GM19324 (cell line): ENCODE measurements at regions not wholly inside any gene's neighbourhood (a gene's known extent, or its start where the extent isn't known, plus 50 kb on each side); places are given as distances from the start of the nearest gene placed in this dataset.

Experiments
- ATAC-seq: cut with Tn5 transposase; IDR thresholded peaks from one replicate; pipeline ENCODE4 v1.9.1; 2021; ENCODE audit warnings: mild to moderate bottlenecking, moderate library complexity; ENCODE audit not compliant: unreplicated experiment, low FRiP score

DNA sequence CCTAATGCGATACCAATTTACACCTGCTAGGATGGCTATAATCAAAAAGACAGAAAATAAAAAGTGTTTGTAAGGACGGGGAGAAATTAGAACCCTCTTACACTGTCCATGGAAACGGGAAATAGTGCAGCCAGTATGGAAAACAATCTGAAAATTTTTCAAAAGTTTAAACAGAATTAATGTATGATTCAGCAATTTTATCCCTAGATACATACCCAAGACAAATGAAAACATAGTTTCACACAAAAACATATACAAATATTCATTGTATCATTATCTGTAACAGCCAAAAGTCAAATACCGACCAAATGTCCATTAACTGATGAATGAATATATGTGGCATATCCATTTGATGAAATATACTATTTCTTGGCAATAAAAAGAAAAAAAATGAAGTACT is 313.5 kb upstream of the GYPC start:
- no peak for ATAC-seq

DNA sequence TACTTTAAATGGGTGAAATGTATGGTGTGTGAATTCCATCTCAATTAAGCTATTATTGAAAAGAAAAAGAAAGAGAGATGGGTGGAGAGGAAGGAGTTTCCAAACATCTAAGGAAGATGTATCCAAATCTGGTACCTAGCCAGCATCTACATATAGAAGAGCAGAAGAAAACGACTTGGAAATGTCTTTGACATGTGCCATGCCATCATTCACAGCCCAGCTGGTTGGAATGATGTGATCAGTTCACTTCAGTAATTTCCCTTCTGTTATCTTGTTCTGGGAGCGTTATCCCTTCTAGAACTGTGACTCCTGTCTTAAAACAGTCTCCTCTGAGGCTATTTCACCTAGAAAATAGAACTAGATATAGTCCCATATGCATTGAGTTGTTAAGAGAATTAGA is 312.8 kb upstream of the GYPC start:
- ATAC-seq, result no peak

DNA sequence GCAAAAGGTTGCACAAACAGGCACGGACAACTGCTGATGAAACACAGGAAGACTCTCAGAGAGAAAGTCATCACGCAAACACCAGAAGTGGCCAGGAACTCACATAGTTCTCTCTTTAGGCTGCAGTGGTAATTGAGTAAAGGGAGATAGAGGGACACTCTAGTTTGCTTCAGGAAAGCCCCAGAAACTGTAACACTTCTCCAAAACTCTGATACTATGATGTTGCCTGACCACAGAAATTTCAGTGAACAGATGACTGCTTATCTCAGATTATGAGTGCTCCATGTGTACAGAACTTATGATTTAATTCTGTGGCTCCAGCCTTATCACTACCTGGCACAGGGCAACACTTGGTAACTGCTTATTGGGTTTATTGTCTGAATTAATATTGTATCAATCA is 311.5 kb upstream of the GYPC start:
- no peak for ATAC-seq

DNA sequence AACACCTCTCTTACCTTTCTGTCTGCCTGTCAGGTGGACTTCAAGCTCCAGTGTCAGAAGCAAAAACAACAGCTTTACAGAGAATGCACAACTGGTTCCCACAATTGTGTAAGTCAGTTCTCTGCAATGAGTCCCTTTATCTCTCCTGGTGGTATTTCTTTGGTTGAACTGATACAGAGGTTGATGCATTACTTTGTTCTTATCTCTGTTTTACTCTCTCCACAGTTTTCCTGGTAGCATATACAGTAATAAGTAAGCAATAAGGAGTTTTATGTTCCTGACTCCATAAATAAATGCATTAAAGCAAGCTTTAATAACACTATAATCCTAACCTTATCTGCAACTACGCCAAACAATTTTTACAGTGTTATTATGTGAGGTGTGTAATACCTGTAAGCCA is 310.3 kb upstream of the GYPC start:
- no peak for ATAC-seq

DNA sequence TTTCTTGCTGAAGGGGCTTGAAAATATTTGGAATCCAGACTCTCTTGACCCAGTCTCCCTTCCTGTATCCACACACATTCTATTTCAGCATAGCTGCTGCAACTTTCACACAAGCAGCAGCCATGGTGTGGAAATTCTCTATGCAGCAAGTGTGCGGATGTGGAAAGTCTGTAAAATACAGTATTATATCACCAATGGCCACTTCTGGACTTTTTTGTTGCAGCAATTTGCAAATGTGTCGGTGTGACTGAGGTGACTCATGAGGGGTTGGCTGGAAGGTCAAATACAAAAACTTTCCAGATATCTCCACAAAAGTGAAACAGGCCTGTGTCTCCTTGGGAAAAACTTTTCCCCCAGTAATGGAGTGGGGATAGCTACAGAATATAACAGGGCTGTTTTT is 299.3 kb upstream of the GYPC start:
- ATAC-seq, result no peak

DNA sequence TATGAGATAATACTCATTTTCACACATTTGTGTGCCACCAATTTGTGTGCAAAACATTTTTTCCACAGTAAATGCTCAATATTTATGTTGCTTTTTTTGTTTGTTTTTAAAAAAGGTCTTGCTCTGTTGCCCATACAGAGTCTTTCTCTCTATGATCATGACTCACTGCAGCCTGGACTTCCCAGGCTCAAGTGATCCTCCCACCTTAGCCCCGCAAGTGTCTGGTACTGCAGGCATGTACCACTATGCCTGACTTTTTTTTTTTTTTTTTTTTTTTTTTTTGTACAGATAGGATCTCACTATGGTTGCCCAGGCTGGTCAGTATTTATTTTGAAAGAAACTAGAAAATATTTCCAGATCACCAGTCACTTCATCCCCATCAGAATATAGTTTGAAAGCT is 297.8 kb upstream of the GYPC start:
- ATAC-seq, result no peak

DNA sequence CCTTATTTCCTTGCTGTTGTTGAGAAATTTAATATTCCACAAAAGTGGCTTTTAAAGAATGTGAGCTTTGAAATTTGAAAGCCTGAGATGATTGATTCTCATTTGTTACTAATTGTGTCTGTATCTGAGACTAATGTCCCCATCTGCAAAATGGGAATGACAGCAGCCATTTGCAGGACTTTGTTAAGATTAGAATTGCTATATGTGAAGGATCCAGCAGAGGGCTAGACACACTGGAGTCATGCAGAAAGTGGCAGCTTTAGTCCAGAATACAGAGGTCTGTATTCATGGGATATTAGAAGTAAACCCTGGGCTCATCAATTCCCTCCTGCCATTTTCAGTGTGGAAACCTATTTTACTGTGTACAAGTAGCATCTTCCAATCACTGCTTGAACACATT is 296.5 kb upstream of the GYPC start:
- no peak for ATAC-seq

DNA sequence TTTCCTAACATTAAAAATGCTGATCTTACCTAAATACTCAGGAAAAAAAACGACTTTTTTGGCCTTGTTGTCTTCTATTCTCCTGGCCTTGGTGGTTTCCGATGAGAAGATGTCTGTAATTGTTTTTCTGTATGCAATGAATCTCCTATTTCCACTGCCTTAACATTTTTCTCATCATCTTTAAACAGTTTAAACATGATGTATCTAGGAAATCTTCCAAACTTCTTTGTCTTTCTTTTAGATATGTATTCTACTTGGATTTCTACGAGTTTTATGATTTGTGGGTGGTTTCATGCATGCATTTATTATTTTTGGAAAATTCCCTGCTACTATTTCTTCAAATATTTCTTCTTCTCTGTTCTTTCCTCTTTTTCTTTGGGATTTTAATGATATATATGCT is 288.6 kb upstream of the GYPC start:
- no peak for ATAC-seq

DNA sequence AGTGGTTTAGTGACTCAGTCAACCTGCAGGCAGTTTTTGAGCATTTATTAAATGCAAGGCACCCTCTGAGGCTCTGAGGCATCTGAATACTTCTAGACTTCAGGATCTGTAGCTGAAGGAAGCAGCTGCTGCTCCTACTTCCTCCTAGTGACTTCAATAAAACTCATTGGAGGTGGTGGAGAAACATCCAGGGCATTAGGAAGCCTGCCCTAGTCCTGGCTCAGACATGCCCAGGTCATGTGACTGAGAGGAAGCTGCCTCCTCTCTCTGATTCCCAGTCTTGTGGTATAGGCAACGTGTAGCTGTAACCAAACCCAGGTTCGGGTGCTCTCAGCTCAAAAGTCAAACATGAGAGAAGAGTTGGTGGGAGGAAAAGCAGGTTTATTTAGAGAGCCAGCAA is 287.2 kb upstream of the GYPC start:
- ATAC-seq, result no peak

DNA sequence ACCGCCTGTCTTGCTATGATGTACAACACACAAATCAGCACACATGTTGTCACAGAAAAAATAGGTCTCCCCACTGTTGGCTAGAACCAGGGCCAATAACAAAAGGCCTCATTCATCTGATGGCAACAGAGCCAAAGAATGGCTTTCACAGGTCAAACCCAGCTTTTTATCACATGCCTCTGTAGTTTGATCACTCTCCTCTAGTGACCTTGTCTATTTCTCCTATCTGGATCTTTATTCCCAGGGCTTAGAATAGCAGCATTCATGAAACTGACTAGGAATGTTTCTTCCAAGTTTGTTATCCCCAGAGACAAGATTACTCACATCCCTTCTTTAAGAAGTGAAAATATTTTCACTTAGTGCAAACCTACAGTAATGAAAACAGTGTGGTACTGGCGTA is 285.8 kb upstream of the GYPC start:
- ATAC-seq, result no peak

DNA sequence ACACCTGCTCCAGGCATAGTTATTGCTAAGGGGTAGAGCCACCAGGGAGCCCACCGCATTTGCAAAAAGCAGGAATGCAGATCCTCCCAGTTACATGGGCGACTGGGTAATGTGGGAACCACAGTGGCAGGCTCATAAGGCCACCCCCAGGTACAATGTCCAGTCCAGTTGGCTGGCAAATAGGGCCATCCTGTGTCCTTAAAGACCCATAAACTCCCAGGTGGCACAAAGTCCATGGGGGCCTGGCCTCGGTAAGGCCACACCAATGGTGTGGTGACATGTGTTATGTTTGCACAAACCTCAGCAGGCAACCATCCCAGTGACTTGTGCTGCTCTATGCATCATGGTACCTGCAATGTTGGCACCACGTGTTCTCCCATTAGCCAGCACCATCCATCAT is 283.6 kb upstream of the GYPC start:
- no peak for ATAC-seq

DNA sequence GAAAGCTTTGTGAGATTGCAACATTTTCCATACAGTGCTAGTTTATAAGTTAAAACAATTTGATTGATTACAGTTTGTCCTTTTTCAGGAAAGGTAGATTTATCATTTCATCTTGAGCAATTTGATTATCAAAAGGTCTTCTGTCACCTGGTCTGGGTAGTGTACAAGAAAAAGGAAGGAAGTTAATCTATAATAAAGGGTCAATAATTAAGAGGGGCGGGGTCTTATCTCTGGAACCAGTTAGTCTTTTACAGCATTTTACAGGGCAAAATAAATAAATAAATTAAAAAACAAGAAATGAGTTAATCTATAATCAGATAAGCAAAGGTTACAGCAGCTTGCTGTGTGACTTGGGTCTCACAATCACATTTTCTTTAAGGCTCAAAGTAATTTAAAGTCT is 277.8 kb upstream of the GYPC start:
- no peak for ATAC-seq

DNA sequence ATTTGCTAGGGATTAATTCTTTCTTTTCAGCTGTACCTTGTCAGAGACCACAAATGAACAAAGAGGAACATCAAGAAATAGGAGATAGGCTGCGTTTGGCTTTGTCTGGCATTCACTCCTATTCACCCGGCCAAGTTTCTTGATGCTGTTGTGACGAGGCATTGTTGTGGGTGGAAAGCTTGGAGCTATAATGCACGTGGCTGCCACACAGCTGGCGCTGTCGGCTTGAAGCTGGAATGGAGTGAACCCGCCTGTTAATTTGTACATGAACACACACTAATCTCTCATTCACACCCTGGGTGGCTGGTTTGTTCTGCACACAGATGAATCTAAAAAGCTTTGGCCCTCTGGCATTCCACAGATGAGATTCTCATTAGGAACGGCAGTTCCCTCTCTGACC is 274.9 kb upstream of the GYPC start:
- ATAC-seq, result no peak

DNA sequence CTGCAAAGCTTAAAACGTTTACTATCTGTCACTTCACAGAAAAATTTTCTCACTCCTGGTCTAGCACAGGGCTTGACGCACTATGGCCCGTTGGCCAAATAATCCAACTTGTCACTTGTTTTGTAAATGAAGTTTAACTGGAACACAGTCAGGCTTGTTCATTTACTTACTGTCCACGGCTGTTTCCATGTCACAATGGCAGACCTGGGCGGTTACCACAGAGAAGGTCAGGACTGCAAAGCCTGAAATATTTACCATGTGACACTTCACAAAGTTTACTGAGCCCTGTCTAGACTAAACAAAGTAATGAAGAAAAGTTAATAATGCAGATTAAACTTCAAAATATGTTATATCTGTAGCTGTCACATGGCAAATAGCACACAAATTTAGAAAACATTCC is 273.0 kb upstream of the GYPC start:
- no peak for ATAC-seq

DNA sequence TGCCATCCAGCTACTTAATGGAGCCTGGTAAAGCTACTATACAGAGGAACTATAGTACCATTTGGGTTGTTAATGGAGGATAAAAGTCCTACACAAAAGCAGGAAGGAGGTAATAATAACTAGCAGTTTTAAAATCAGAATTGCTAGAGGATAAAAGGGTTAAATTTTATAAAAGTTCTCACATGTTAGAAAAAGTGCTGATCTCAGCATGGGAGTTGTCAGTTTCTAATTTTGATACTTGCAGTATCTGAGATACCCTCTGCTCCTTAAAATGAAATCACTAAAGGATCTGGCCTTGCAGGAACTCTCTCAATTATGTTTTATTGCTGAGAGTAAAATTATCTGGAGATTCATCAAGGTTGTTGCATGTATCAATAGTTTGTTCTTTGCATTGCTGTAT is 272.2 kb upstream of the GYPC start:
- ATAC-seq, result no peak

DNA sequence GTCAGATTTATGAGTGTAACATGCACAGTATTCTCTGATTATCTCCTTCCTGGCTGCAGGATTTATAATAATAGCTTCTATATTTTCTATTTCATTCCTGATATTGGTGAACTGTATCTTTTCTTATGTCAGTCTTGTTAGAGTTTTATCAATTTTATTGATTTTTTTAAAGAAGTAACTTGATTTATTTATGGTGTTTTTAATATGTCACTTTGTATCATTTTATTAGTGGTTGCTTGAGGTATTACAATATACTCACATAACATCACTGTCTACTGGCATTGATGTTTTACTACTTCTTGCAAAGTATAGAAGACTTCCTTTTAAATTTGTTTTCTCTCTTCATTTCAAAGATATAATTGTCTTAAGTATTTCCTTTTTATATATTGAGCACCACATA is 270.5 kb upstream of the GYPC start:
- ATAC-seq, result no peak

DNA sequence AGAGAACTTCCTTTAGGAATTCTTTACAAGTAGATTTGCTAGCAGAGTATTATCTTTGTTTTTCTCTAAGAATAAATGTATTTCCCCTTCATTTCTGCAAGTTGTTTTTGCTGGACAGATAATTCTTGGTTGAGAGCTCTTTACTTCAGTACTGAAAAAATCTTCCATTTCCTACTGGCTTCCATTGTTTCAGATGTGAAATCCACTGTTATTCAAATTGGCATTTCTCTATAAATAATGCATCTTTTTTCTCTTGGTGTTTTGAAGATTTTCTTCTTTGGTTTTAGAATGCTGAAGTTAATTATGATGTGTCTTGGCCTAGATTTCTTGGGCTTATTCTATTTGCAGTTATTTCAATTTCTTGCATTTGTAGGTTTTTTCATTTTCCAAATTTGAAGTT is 270.0 kb upstream of the GYPC start:
- ATAC-seq, result no peak

DNA sequence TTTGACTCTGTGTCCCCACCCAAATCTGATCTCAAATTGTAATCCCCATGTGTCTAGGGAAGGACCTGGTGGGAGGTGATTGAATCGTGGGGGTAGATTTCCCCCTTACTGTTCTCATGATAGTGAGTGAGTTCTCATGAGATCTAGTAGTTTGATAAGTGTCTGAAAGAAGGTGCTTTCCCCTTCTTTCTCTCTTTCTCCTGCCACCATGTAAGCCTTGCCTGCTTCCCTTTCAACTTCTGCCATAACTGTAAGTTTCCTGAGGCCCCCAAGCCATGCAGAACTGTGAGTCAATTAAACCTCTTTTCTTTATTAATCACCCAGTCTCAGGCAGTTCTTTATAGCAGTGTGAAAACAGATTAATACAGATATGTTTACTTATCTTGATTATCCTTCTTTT is 266.5 kb upstream of the GYPC start:
- ATAC-seq, result no peak

DNA sequence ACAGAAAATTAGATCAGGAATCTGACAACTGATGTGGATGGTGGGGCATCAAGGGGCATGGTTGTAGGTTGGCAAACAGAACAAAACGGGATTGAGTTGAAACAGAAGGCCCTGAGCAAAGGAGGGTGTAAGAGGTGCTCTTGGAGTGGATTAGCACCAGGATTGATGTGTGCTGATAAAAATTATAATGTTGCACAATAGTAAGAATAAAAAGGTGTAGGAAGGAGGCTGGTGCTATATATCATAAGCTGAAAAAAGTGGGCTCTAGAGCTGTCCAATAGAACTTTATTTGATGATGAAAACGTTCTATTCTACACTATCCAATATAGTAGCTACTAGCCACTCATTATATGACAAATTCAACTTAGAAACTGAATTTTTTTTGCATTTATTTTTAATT is 263.1 kb upstream of the GYPC start:
- no peak for ATAC-seq

DNA sequence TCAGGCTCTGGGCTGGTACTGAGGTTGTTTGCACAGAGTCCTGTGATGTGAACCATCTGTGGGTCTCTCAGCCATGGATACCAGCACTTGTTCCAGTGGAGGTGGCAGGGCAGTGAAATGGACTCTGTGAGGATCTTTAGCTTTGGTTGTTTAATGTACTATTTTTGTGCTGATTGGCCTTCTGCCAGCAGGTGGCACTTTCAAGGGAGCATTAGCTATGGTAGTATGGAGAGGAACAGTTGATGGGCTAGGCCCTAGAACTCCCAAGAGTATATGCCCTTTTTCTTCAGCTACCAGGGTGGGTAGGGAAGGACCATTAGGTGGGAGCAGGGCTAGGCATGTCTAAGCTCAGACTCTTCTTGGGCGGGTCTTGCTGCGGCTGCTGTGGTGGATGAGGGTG is 257.0 kb upstream of the GYPC start:
- no peak for ATAC-seq

DNA sequence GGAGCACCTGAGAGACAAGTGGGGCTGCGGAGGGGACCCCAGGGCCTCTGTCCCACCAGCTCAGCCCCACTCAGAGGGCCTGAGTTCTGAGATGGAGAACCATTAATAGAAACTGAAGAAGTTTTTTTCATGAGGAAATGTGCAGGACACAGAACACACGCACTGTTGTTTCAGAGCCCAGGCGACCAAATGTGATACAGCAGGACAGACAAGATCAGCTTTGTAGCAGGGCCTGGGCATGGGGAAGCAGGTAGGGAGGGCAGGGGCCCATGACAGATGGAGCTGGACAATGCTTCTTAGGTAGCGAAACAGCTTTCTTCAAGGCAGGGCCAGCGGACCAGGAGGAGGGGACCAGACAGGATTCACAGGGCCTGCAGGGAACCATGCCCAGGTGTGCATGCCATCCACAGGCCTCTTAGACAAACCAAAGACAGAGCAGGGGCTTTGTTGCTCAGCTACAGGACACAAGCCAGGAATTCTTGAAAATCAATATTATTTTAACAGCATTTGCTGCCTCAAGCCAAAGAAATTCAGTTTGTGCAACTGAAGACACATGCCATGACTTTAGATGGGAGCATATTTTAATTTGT is 252.8 kb upstream of the GYPC start:
- no peak for ATAC-seq

DNA sequence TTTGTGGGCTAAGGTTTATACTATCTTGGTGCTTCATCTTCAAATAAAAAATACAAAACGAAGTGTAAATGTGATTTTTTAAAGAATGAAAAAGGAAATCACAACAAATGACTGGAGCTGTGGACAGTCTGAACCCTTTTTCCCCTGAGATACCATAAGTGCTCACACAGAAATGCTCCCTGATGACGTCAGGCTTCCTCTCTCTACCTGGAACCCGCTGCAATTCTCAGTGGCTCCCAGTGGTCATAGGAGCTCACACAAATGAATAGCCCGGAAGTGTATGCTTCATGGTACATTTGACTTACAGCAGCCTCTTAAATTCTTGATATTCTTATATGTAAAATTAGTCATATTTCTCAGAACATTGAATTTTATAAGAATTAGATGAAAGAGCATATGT is 249.7 kb upstream of the GYPC start:
- ATAC-seq, result no peak

DNA sequence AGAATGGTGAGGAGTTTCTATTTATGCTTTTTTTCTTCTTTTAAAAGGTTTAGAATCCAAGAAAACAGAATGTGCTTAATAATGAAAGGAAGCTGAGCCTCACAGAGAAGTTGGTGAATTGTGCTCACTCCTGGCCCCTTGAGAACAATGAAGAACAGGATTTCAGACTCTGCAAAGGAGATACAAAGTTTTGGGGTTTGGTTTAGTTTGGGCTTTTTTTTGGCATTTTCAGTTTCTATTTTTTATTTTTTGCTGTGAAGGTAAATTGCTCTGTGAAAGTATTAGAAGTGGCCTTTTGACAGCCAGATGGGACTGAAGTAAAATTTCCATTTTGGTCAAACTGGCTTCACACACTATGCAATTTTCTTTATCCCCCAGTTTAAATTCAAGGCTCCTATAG is 247.3 kb upstream of the GYPC start:
- no peak for ATAC-seq
